OCI-LY7 (cell line): ENCODE measurements at regions not wholly inside any gene's neighbourhood (a gene's known extent, or its start where the extent isn't known, plus 50 kb on each side); places are given as distances from the start of the nearest gene placed in this dataset.

Experiments used
- EZH2phosphoT487 ChIP-seq: fragments of 200-600 bp; sonication (generic); IDR thresholded peaks from 2 replicates; pipeline ENCODE4 v1.6.1; 2018; ENCODE audit warnings: low read depth, borderline replicate concordance, mild to moderate bottlenecking, mixed run types, antibody characterized with exemption, low read length, moderate library complexity, mixed read lengths
- TF ChIP-seq, protein P1 (sequence below): fragments of 200-600 bp; sonication (generic); conservative IDR thresholded peaks from 2 replicates; pipeline ENCODE4 v1.5.1; 2014; ENCODE audit warnings: mild to moderate bottlenecking, antibody characterized with exemption, low read length, moderate library complexity, mixed read lengths

DNA sequence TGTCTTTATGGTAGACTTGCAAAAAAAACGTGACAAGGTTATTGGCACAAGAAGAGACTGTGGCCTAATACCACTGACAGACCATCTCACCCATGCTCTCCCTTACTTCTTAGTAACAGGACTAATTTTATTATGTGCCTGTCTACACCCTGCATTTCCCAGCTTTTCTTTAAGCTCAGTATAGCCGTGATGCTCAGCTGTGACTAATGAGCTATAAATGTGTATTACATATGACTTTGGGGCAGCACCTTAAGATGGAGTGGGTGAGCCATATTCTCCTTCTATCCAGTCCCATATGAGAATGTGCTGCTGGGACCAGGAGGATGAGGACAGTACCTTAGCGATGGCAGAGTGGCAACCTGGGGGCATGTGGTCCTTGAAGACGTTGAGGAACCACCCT lies 293.5 kb downstream of the RNF144A start:
- TF ChIP-seq, protein P1, sequence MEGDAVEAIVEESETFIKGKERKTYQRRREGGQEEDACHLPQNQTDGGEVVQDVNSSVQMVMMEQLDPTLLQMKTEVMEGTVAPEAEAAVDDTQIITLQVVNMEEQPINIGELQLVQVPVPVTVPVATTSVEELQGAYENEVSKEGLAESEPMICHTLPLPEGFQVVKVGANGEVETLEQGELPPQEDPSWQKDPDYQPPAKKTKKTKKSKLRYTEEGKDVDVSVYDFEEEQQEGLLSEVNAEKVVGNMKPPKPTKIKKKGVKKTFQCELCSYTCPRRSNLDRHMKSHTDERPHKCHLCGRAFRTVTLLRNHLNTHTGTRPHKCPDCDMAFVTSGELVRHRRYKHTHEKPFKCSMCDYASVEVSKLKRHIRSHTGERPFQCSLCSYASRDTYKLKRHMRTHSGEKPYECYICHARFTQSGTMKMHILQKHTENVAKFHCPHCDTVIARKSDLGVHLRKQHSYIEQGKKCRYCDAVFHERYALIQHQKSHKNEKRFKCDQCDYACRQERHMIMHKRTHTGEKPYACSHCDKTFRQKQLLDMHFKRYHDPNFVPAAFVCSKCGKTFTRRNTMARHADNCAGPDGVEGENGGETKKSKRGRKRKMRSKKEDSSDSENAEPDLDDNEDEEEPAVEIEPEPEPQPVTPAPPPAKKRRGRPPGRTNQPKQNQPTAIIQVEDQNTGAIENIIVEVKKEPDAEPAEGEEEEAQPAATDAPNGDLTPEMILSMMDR: no peak
- no peak for TF ChIP-seq EZH2phosphoT487
